ENCODE measurements at regions not wholly inside any gene's neighbourhood (a gene's known extent, or its start where the extent isn't known, plus 50 kb on each side); places are given as distances from the start of the nearest gene placed in this dataset.

- 89 to 96% (median 93%) methylated on average over 2 of the region's 2 CpGs for WGBS, 3 donors
- ATAC-seq (no peak), DNase-seq (no peak)
- no peak for TF ChIP-seq CTCF (IDR thresholded peaks at IDR 0.05)
- Histone ChIP-seq H3K4me1 (no peaks in the 10 kb centered on the region), H3K27me3 (ENCODE audit: insufficient read depth in 3 of 3, low read length in 2 of 3) (peaks cover 0 to 3% (median 0%) of the 10 kb centered on the region in 3 donors), H3K27ac (no peak overlapping the region), H3K36me3 (ENCODE audit: insufficient read depth in 1 of 2, low read depth in 1 of 2) (no peaks in the 10 kb centered on the region), H3K4me3 (no peak overlapping the region), H3K9me3 (no peaks in the 10 kb centered on the region)
- intact Hi-C loops (cut with DNase I): no loop called here
Observed at GRCh38 chr4:173899813-173900212, 369.8 kb upstream of the HAND2 start.

GRCh38 chr4:173891072-173891471, 361.0 kb upstream of the HAND2 start:
- DNase-seq (no peak), ATAC-seq (no peak)
- intact Hi-C loops (cut with DNase I): no loop called here
- Histone ChIP-seq H3K27me3 (ENCODE audit: insufficient read depth in 3 of 3, low read length in 2 of 3) (no peaks in the 10 kb centered on the region), H3K36me3 (ENCODE audit: insufficient read depth in 1 of 2, low read depth in 1 of 2) (no peaks in the 10 kb centered on the region), H3K4me1 (no peaks in the 10 kb centered on the region), H3K4me3 (no peak overlapping the region), H3K9me3 (no peaks in the 10 kb centered on the region), H3K27ac (no peak overlapping the region)
- WGBS, 3 donors: 85 to 87% (median 86%) methylated on average over 3 of the region's 3 CpGs
- no peak for TF ChIP-seq CTCF (IDR thresholded peaks at IDR 0.05)

GRCh38 chr4:173883821-173884220, 353.8 kb upstream of the HAND2 start:
- ATAC-seq (no peak), DNase-seq (no peak)
- intact Hi-C loops (cut with DNase I): no loop called here
- H3K9me3 ChIP-seq: no peaks in the 10 kb centered on the region
- no peaks in the 10 kb centered on the region for H3K27me3 ChIP-seq (ENCODE audit: insufficient read depth in 3 of 3, low read length in 2 of 3)
- WGBS, 3 donors: 81 to 86% (median 86%) methylated on average over 4 of the region's 4 CpGs
- no peak for TF ChIP-seq CTCF (IDR thresholded peaks at IDR 0.05)
- H3K27ac ChIP-seq: no peak overlapping the region
- no peaks in the 10 kb centered on the region for H3K4me1 ChIP-seq
- H3K36me3 ChIP-seq (ENCODE audit: insufficient read depth in 1 of 2, low read depth in 1 of 2): no peaks in the 10 kb centered on the region
- no peak overlapping the region for H3K4me3 ChIP-seq

GRCh38 chr4:173880897-173881296, 350.9 kb upstream of the HAND2 start:
- DNase-seq: no peak
- Histone ChIP-seq H3K4me3 (no peak overlapping the region), H3K4me1 (no peaks in the 10 kb centered on the region), H3K27ac (no peak overlapping the region), H3K36me3 (ENCODE audit: insufficient read depth in 1 of 2, low read depth in 1 of 2) (no peaks in the 10 kb centered on the region), H3K27me3 (ENCODE audit: insufficient read depth in 3 of 3, low read length in 2 of 3) (no peaks in the 10 kb centered on the region), H3K9me3 (no peaks in the 10 kb centered on the region)
- no peak for ATAC-seq
- intact Hi-C loops (cut with DNase I): no loop called here
- 50 to 62% (median 55%) methylated on average over 1 of the region's 1 CpG for WGBS, 3 donors
- TF ChIP-seq CTCF (IDR thresholded peaks at IDR 0.05): no peak

GRCh38 chr4:173879509-173879908, 349.5 kb upstream of the HAND2 start:
- intact Hi-C loops (cut with DNase I): no loop called here
- no peak overlapping the region for H3K27ac ChIP-seq
- WGBS, 3 donors: 42 to 57% (median 51%) methylated on average over 5 of the region's 5 CpGs
- no peak for DNase-seq
- ATAC-seq: no peak
- H3K27me3 ChIP-seq (ENCODE audit: insufficient read depth in 3 of 3, low read length in 2 of 3): no peaks in the 10 kb centered on the region
- no peaks in the 10 kb centered on the region for H3K4me1 ChIP-seq
- H3K36me3 ChIP-seq (ENCODE audit: insufficient read depth in 1 of 2, low read depth in 1 of 2): no peaks in the 10 kb centered on the region
- no peak for TF ChIP-seq CTCF (IDR thresholded peaks at IDR 0.05)
- H3K9me3 ChIP-seq: no peaks in the 10 kb centered on the region
- no peak overlapping the region for H3K4me3 ChIP-seq

Data from psoas muscle (tissue), 7 donors.